SU-DHL-6 (cell line): ENCODE measurements at regions not wholly inside any gene's neighbourhood (a gene's known extent, or its start where the extent isn't known, plus 50 kb on each side); places are given as distances from the start of the nearest gene placed in this dataset.

Experiments used
- H2AFZ ChIP-seq: fragments of 200-600 bp; sonication (generic); 2 replicates; pipeline ENCODE4 v1.6.1; 2014; ENCODE audit warnings: low read depth, mild to moderate bottlenecking, moderate library complexity, mixed read lengths, antibody characterized with exemption, low read length; ENCODE audit not compliant: severe bottlenecking
- H3F3A ChIP-seq: fragments of 200-600 bp; shearing (Covaris generic); 2 replicates; pipeline ENCODE4 v1.6.0; 2016; ENCODE audit warnings: antibody characterized with exemption, mild to moderate bottlenecking; ENCODE audit not compliant: insufficient read depth
- H3K27ac ChIP-seq: fragments of 200-600 bp; sonication (generic); 2 replicates; pipeline ENCODE4 v1.5.1; 2016; ENCODE audit warnings: low read depth, mild to moderate bottlenecking, low read length, moderate library complexity, mixed read lengths
- H3K27me3 ChIP-seq: fragments of 200-600 bp; sonication (generic), shearing (Covaris generic); 2 replicates; pipeline ENCODE4 v1.6.0; 2014; ENCODE audit warnings: mild to moderate bottlenecking, low read length
- H3K36me3 ChIP-seq: fragments of 200-600 bp; sonication (generic); 2 replicates; pipeline ENCODE4 v1.6.1; 2014; ENCODE audit warnings: mild to moderate bottlenecking, low read length, mixed read lengths
- H3K4me2 ChIP-seq: fragments of 300-600, 200-600 bp; shearing (Covaris generic), sonication (generic); 2 replicates; pipeline ENCODE4 v1.6.0; 2014; ENCODE audit warnings: low read length, low read depth, mild to moderate bottlenecking; ENCODE audit not compliant: poor library complexity, severe bottlenecking
- H3K4me3 ChIP-seq: fragments of 200-600 bp; sonication (generic); 2 replicates; pipeline ENCODE4 v1.5.1; 2014; ENCODE audit warnings: antibody characterized with exemption, low read length, mild to moderate bottlenecking, mixed read lengths; ENCODE audit not compliant: insufficient read depth, poor library complexity, severe bottlenecking
- H3K79me2 ChIP-seq: fragments of 200-600 bp; sonication (generic); 2 replicates; pipeline ENCODE4 v1.6.1; 2014; ENCODE audit warnings: mild to moderate bottlenecking, low read length, moderate library complexity; ENCODE audit not compliant: insufficient read depth
- H3K9ac ChIP-seq: fragments of 200-600 bp; sonication (generic); 2 replicates; pipeline ENCODE4 v1.7.0; 2014; ENCODE audit warnings: mild to moderate bottlenecking, low read length
- H3K9me2 ChIP-seq: fragments of 200-600 bp; sonication (generic); replicated peaks from 2 replicates; pipeline ENCODE4 v1.6.1; 2014; ENCODE audit warnings: low read length; ENCODE audit not compliant: insufficient read depth
- H3K9me3 ChIP-seq: fragments of 200-600 bp; sonication (generic); 2 replicates; pipeline ENCODE4 v1.6.1; 2014; ENCODE audit warnings: low read length, mixed read lengths; ENCODE audit not compliant: insufficient read depth
- H4K20me1 ChIP-seq: fragments of 200-600 bp; sonication (generic); 2 replicates; pipeline ENCODE4 v1.6.1; 2014; ENCODE audit warnings: low read depth, mild to moderate bottlenecking, antibody characterized with exemption, low read length, moderate library complexity, mixed read lengths
- EZH2phosphoT487 ChIP-seq: fragments of 200-600 bp; sonication (generic), shearing (Covaris generic); conservative IDR thresholded peaks from 2 replicates; pipeline ENCODE4 v1.6.1; 2018; ENCODE audit warnings: mild to moderate bottlenecking, antibody characterized with exemption, low read length, moderate library complexity, mixed read lengths
- TF ChIP-seq, protein P1 (sequence below): fragments of 200-600 bp; sonication (generic); IDR thresholded peaks from one replicate; pipeline ENCODE4 v1.5.1; 2017; ENCODE audit warnings: antibody characterized with exemption, mild to moderate bottlenecking, low read length, moderate library complexity; ENCODE audit not compliant: insufficient read depth, poor library complexity, severe bottlenecking

DNA sequence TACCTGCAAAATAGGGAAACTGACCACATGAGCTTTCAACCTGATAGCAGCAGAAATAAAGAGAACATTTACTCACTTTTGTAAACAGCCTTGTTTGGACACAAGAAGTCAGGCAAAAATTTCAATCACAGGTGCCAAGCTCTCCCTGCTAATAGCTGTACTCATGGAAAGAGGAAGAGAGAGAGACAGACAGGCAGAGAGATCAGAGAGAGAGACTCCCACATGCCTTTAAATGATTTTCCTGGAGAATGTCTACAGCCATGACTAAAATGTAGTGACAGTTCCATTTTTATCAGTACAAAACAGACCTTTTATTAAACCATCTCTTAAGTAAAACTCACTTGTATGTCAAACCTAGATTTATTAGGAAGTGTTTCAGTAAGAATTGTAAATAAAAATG, 752.9 kb downstream of the TRAM1L1 start:
- no peak overlapping the region for H3K4me2 ChIP-seq
- no peaks in the 10 kb centered on the region for H3K36me3 ChIP-seq
- no peak overlapping the region for H3K4me3 ChIP-seq
- H3K9me3 ChIP-seq: no peaks in the 10 kb centered on the region
- no peak overlapping the region for H2AFZ ChIP-seq
- no peaks in the 10 kb centered on the region for H3F3A ChIP-seq
- H3K27ac ChIP-seq: no peak overlapping the region
- TF ChIP-seq EZH2phosphoT487: no peak
- TF ChIP-seq, protein P1, sequence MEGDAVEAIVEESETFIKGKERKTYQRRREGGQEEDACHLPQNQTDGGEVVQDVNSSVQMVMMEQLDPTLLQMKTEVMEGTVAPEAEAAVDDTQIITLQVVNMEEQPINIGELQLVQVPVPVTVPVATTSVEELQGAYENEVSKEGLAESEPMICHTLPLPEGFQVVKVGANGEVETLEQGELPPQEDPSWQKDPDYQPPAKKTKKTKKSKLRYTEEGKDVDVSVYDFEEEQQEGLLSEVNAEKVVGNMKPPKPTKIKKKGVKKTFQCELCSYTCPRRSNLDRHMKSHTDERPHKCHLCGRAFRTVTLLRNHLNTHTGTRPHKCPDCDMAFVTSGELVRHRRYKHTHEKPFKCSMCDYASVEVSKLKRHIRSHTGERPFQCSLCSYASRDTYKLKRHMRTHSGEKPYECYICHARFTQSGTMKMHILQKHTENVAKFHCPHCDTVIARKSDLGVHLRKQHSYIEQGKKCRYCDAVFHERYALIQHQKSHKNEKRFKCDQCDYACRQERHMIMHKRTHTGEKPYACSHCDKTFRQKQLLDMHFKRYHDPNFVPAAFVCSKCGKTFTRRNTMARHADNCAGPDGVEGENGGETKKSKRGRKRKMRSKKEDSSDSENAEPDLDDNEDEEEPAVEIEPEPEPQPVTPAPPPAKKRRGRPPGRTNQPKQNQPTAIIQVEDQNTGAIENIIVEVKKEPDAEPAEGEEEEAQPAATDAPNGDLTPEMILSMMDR: no peak
- no peaks in the 10 kb centered on the region for H3K27me3 ChIP-seq
- H3K9me2 ChIP-seq: no peaks in the 10 kb centered on the region
- no peaks in the 10 kb centered on the region for H3K79me2 ChIP-seq
- H4K20me1 ChIP-seq: no peaks in the 10 kb centered on the region
- no peak overlapping the region for H3K9ac ChIP-seq

DNA sequence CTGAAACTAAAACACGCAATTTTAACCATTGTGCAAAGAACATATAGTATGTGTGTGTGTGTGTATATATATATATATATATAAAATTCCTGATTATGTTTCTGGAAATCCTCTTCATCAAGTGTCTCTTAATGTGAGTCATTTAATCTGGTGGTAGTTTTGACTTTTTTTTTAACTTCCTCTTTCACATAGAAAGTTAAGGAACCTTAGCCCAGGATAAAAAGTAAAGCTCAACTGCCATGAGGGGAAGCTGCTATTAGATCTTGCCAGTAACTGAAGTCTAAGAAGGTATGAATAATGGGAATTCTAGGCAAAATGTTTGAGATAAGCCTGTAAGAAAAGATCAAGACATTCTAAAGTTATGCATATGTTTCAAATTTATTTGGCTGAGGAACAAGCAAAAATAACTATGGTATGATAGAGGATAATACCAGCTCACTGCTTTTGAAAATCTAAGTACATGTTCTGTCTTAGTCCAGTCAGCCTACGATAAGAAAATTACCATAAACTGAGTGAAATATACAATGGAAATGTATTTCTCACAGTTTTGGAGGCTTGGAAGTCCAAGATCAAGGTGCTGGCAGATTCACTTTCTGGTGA, 757.0 kb downstream of the TRAM1L1 start:
- no peaks in the 10 kb centered on the region for H3K36me3 ChIP-seq
- no peak overlapping the region for H3K27ac ChIP-seq
- no peak overlapping the region for H2AFZ ChIP-seq
- no peaks in the 10 kb centered on the region for H3K27me3 ChIP-seq
- no peaks in the 10 kb centered on the region for H3F3A ChIP-seq
- H3K4me3 ChIP-seq: no peak overlapping the region
- H3K9me2 ChIP-seq: no peaks in the 10 kb centered on the region
- no peak overlapping the region for H3K4me2 ChIP-seq
- TF ChIP-seq EZH2phosphoT487: no peak
- TF ChIP-seq, protein P1: no peak
- H3K79me2 ChIP-seq: no peaks in the 10 kb centered on the region
- no peaks in the 10 kb centered on the region for H3K9me3 ChIP-seq
- no peaks in the 10 kb centered on the region for H4K20me1 ChIP-seq
- no peak overlapping the region for H3K9ac ChIP-seq

DNA sequence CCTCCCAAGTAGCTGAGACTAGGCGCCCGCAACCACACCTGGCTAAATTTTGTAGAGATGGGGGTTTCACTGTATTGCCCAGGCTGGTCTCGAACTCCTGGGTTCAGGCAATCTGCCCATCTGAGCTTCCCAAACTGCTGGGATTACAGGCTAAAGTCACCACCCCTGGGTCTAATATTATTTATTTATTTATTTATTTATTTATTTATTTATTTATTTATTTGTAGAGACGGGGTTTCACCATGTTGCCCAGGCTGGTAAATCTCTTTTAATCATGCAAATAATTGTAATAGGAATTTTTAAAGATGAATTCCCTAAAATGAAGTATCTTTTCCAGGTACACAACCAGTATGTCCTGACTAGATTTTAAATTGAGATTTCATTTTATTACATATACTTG, 761.8 kb downstream of the TRAM1L1 start:
- no peaks in the 10 kb centered on the region for H3K9me2 ChIP-seq
- H3K36me3 ChIP-seq: no peaks in the 10 kb centered on the region
- no peak overlapping the region for H3K27ac ChIP-seq
- TF ChIP-seq EZH2phosphoT487: no peak
- TF ChIP-seq, protein P1: no peak
- no peaks in the 10 kb centered on the region for H3K27me3 ChIP-seq
- H4K20me1 ChIP-seq: no peaks in the 10 kb centered on the region
- H2AFZ ChIP-seq: no peak overlapping the region
- H3K79me2 ChIP-seq: no peaks in the 10 kb centered on the region
- no peaks in the 10 kb centered on the region for H3K9me3 ChIP-seq
- H3K4me2 ChIP-seq: no peak overlapping the region
- no peaks in the 10 kb centered on the region for H3F3A ChIP-seq
- H3K4me3 ChIP-seq: no peak overlapping the region
- no peak overlapping the region for H3K9ac ChIP-seq
